ENCODE measurements at regions not wholly inside any gene's neighbourhood (a gene's known extent, or its start where the extent isn't known, plus 50 kb on each side); places are given as distances from the start of the nearest gene placed in this dataset.
A peak's percentile ranks its signal among the peaks of the same experiment; 100 is the strongest.

DNA sequence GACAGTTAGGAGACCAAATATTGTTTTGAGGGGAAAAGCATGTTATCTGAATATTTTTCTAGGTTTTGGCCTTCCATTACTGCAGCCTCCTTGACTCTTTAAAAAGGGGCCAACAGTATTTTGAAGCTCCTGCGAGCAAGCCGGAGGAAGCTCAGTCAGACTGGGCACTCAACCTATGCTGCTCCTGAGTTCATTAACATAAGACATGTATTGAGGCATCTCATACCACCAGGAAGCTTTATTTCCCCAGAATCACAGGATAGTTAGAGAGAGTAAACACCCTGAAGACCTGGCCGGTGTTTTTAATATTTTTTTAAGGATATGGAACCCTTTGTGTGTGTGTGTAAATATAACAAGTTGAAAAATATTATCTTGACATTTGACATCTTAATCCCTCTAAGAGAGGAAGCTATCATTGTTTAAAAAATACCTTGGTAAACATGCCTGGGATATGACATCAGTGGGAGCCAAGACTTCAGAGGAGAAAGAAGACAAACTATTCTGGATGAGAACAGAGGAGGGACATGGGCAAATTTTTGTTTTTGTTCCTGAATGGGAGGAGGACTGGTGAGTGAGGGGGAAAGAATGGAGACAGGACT is 139.3 kb upstream of the SLIT3 start:
- no peak for DNase-seq (ENCODE audit: low read depth)

DNA sequence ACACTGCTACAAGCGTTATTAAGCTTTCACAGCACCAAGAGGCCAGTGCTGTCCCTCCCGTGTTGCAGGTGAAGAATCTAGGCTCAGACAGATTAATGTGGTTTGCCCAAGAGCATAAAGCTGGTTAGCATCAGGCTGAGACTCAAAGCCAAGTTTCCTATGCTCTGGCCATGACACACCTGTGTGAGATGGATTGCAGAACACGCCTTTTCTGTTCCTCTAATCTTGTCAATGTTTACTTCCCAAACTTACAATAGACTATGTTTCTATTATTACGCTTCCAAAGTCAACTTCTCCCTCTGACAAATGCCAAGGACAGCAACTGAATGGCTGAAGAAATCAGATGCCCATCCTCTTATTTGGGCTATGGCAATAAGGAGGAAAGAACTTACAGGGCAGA is 138.4 kb upstream of the SLIT3 start:
- peak; percentile 17 for DNase-seq (ENCODE audit: low read depth)
- no peak overlapping the region for H3K4me3 ChIP-seq (ENCODE audit: low read depth, low read length)
- TF ChIP-seq CTCF (IDR thresholded peaks at IDR 0.05; ENCODE audit: control insufficient read depth, extremely low read depth, insufficient read depth) = no peak

More for the DNA sequence above, 139.3 kb upstream of the SLIT3 start:
- TF ChIP-seq CTCF (IDR thresholded peaks at IDR 0.05; ENCODE audit: control insufficient read depth, extremely low read depth, insufficient read depth) = no peak
- H3K4me3 ChIP-seq (ENCODE audit: low read depth, low read length) = no peak overlapping the region

- TF ChIP-seq CTCF (IDR thresholded peaks at IDR 0.05; ENCODE audit: control insufficient read depth, extremely low read depth, insufficient read depth) = no peak
- DNase-seq (ENCODE audit: low read depth) = no peak
Measured at GRCh38 chr5:169435506-169436229, 134.7 kb upstream of the SLIT3 start.

GRCh38 chr5:169433221-169433651 is 132.3 kb upstream of the SLIT3 start:
- H3K4me3 ChIP-seq (ENCODE audit: low read depth, low read length) = no peak overlapping the region
- TF ChIP-seq CTCF (IDR thresholded peaks at IDR 0.05; ENCODE audit: control insufficient read depth, extremely low read depth, insufficient read depth) = no peak
- DNase-seq (ENCODE audit: low read depth) = no peak

More at GRCh38 chr5:169435506-169436229, 134.7 kb upstream of the SLIT3 start:
- no peak overlapping the region for H3K4me3 ChIP-seq (ENCODE audit: low read depth, low read length)

- H3K4me3 ChIP-seq (ENCODE audit: low read depth, low read length) = no peak overlapping the region
- no peak for DNase-seq (ENCODE audit: low read depth)
- no peak for TF ChIP-seq CTCF (IDR thresholded peaks at IDR 0.05; ENCODE audit: control insufficient read depth, extremely low read depth, insufficient read depth)
Measured at GRCh38 chr5:169431386-169431785, 130.4 kb upstream of the SLIT3 start.

GRCh38 chr5:169430671-169431070 is 129.7 kb upstream of the SLIT3 start:
- no peak for TF ChIP-seq CTCF (IDR thresholded peaks at IDR 0.05; ENCODE audit: control insufficient read depth, extremely low read depth, insufficient read depth)
- DNase-seq (ENCODE audit: low read depth) = no peak

More at GRCh38 chr5:169430671-169431070, 129.7 kb upstream of the SLIT3 start:
- H3K4me3 ChIP-seq (ENCODE audit: low read depth, low read length) = no peak overlapping the region

All from LNCaP clone FGC (cell line).